Naive thymus-derived CD4-positive, alpha-beta T cell (primary cell): ENCODE measurements at regions not wholly inside any gene's neighbourhood (a gene's known extent, or its start where the extent isn't known, plus 50 kb on each side); places are given as distances from the start of the nearest gene placed in this dataset.
"Not testable (repeated sequence)": the region's sequence is repeated elsewhere in the genome, so short reads cannot be mapped to it uniquely, and the experiment has no call there.

ENCODE experiments used
- ATAC-seq: fragments of 150-1000 bp; cut with Tn5 transposase; 2 replicates; pipeline ENCODE4 v1.10.0; 2021; ENCODE audit warnings: mild to moderate bottlenecking, moderate library complexity
- CTCF ChIA-PET: fragments of 350-600 bp; sonication (Branson Sonifier 250); formaldehyde crosslinking; loops from one replicate; lab custom pipeline; 2021; ENCODE audit warnings: antibody characterized with exemption; lab: Charles Lee
- POLR2A ChIA-PET: fragments of 350-600 bp; sonication (Branson Sonifier 250); formaldehyde crosslinking; loops from one replicate; lab custom pipeline; 2021; ENCODE audit warnings: antibody characterized with exemption, inconsistent platforms; lab: Charles Lee
- DNase-seq, 9 donors: peaks; one replicate each; pipeline versions ENCODE4 v3.0.0 to v3.0.0-alpha.2; 2020 to 2022; ENCODE audit warnings: mixed read lengths in 1 of 9
- H3K27ac ChIP-seq: one replicate; pipeline ENCODE4 v1.7.0; 2013; ENCODE audit warnings: mild to moderate bottlenecking, low read depth, low read length, moderate library complexity
- H3K27me3 ChIP-seq, 2 donors: one replicate each; pipeline ENCODE4 v1.7.0; 2013; ENCODE audit warnings: low read length in 2 of 2, mild to moderate bottlenecking in 2 of 2, moderate library complexity in 2 of 2; ENCODE audit not compliant: control insufficient read depth in 2 of 2, insufficient read depth in 2 of 2
- H3K36me3 ChIP-seq, 3 experiments: 1 replicate in 2 of 3; 2 replicates in 1 of 3; pipeline ENCODE4 v1.7.0; 2013; ENCODE audit warnings: low read length in 3 of 3, mild to moderate bottlenecking in 3 of 3, moderate library complexity in 1 of 3; ENCODE audit not compliant: insufficient read depth in 3 of 3, control insufficient read depth in 2 of 3
- H3K4me1 ChIP-seq, 2 donors: one replicate each; pipeline ENCODE4 v1.7.0; 2013; ENCODE audit warnings: low read length in 2 of 2, mild to moderate bottlenecking in 2 of 2, moderate library complexity in 1 of 2; ENCODE audit not compliant: control insufficient read depth in 2 of 2, insufficient read depth in 2 of 2
- H3K4me3 ChIP-seq: 2 replicates; pipeline ENCODE4 v1.7.0; 2013; ENCODE audit warnings: mild to moderate bottlenecking, low read length
- H3K9me3 ChIP-seq, 3 experiments: 1 replicate in 2 of 3; 2 replicates in 1 of 3; pipeline ENCODE4 v1.7.0; 2013; ENCODE audit warnings: low read length in 3 of 3; ENCODE audit not compliant: control insufficient read depth in 2 of 3
- H3K27ac Mint-ChIP-seq, 9 donors: one replicate each; pipeline ENCODE4 v1.8.0; 2020 to 2022; ENCODE audit warnings: mixed read lengths in 9 of 9, mild to moderate bottlenecking in 8 of 9, moderate library complexity in 5 of 9, inconsistent platforms in 2 of 9
- H3K27me3 Mint-ChIP-seq, 5 donors: one replicate each; pipeline ENCODE4 v1.8.0; 2021 to 2022; ENCODE audit warnings: mixed read lengths in 5 of 5, mild to moderate bottlenecking in 1 of 5
- H3K36me3 Mint-ChIP-seq, 5 donors: one replicate each; pipeline ENCODE4 v1.8.0; 2020 to 2022; ENCODE audit warnings: mixed read lengths in 5 of 5, mild to moderate bottlenecking in 3 of 5, inconsistent platforms in 1 of 5
- H3K4me1 Mint-ChIP-seq, 7 donors: one replicate each; pipeline ENCODE4 v1.8.0; 2020 to 2022; ENCODE audit warnings: mixed read lengths in 7 of 7, mild to moderate bottlenecking in 3 of 7, inconsistent platforms in 1 of 7
- H3K4me3 Mint-ChIP-seq, 10 donors: one replicate each; pipeline ENCODE4 v1.8.0; 2020 to 2022; ENCODE audit warnings: mild to moderate bottlenecking in 10 of 10, mixed read lengths in 10 of 10, moderate library complexity in 6 of 10, inconsistent platforms in 2 of 10
- H3K9me3 Mint-ChIP-seq, 11 donors: one replicate each; pipeline ENCODE4 v1.8.0; 2020 to 2022; ENCODE audit warnings: mixed read lengths in 11 of 11, mild to moderate bottlenecking in 4 of 11, inconsistent platforms in 1 of 11, moderate library complexity in 1 of 11
- intact Hi-C, 2 donors: fragments of 100-400 bp; cut with micrococcal nuclease; formaldehyde crosslinking; loops; one replicate each; pipeline ENCODE4 v1.15.1; 2023

GRCh38 chr16:26474405-26474804 is 592.3 kb upstream of the C16orf82 start:
- intact Hi-C loops, DNase-seq, H3K27me3 ChIP-seq, H3K27ac Mint-ChIP-seq, H3K36me3 Mint-ChIP-seq, ATAC-seq, H3K36me3 ChIP-seq, H3K4me1 Mint-ChIP-seq, H3K27ac ChIP-seq, H3K4me3 ChIP-seq, H3K9me3 ChIP-seq, H3K4me1 ChIP-seq, POLR2A ChIA-PET, CTCF ChIA-PET, H3K4me3 Mint-ChIP-seq: not testable (repeated sequence)
- Mint-ChIP-seq H3K9me3 (peaks cover 3 to 51% (median 16%) of the 10 kb centered on the region in 11 donors), H3K27me3 (peaks cover 4 to 32% (median 14%) of the 10 kb centered on the region in 5 donors)

- CTCF ChIA-PET = no interaction called here
- intact Hi-C loops = no loop called here
Measured at GRCh38 chr16:26475596-26475995, 591.1 kb upstream of the C16orf82 start.

GRCh38 chr16:26491101-26491670 is 575.5 kb upstream of the C16orf82 start:
- no peaks in the 10 kb centered on the region for H3K27me3 ChIP-seq
- peaks cover 21 to 47% (median 31%) of the 10 kb centered on the region in 5 donors for H3K27me3 Mint-ChIP-seq
- H3K9me3 ChIP-seq = no peaks in the 10 kb centered on the region
- no peak overlapping the region for H3K4me3 ChIP-seq
- no peak for DNase-seq
- no peaks in the 10 kb centered on the region for H3K4me1 Mint-ChIP-seq
- no peak overlapping the region for H3K27ac ChIP-seq
- H3K36me3 ChIP-seq = no peaks in the 10 kb centered on the region
- intact Hi-C loops = no loop called here
- no peak for ATAC-seq
- H3K9me3 Mint-ChIP-seq = no peaks in the 10 kb centered on the region
- H3K27ac Mint-ChIP-seq = no peak overlapping the region
- POLR2A ChIA-PET = no interaction called here
- no peaks in the 10 kb centered on the region for H3K36me3 Mint-ChIP-seq
- H3K4me1 ChIP-seq = no peaks in the 10 kb centered on the region
- CTCF ChIA-PET = interaction anchor here (0.6 kb wide), 1 partner anchor 1487 kb away, joined by 3 read pairs; no protein-coding TSS in a partner anchor
- H3K4me3 Mint-ChIP-seq = no peak overlapping the region

More at GRCh38 chr16:26475596-26475995, 591.1 kb upstream of the C16orf82 start:
- Mint-ChIP-seq H3K36me3 (no peaks in the 10 kb centered on the region), H3K9me3 (peaks cover 3 to 49% (median 17%) of the 10 kb centered on the region in 11 donors), H3K4me3 (no peak overlapping the region), H3K27ac (no peak overlapping the region), H3K4me1 (no peaks in the 10 kb centered on the region), H3K27me3 (peaks cover 4 to 32% (median 14%) of the 10 kb centered on the region in 5 donors)
- no peak for DNase-seq
- POLR2A ChIA-PET = no interaction called here
- H3K9me3 ChIP-seq = no peaks in the 10 kb centered on the region
- no peak overlapping the region for H3K4me3 ChIP-seq
- no peaks in the 10 kb centered on the region for H3K36me3 ChIP-seq
- H3K27ac ChIP-seq = no peak overlapping the region
- H3K4me1 ChIP-seq = no peaks in the 10 kb centered on the region
- no peak for ATAC-seq
- H3K27me3 ChIP-seq = no peaks in the 10 kb centered on the region

- no peaks in the 10 kb centered on the region for H3K9me3 ChIP-seq
- ATAC-seq = no peak
- Mint-ChIP-seq H3K36me3 (no peaks in the 10 kb centered on the region), H3K27me3 (peaks cover 21 to 52% (median 32%) of the 10 kb centered on the region in 5 donors), H3K27ac (no peak overlapping the region), H3K9me3 (no peaks in the 10 kb centered on the region), H3K4me3 (no peak overlapping the region), H3K4me1 (no peaks in the 10 kb centered on the region)
- DNase-seq = no peak
- intact Hi-C loops = no loop called here
- ChIA-PET POLR2A (no interaction called here), CTCF (no interaction called here)
- no peak overlapping the region for H3K4me3 ChIP-seq
- H3K36me3 ChIP-seq = no peaks in the 10 kb centered on the region
- no peak overlapping the region for H3K27ac ChIP-seq
- no peaks in the 10 kb centered on the region for H3K27me3 ChIP-seq
- H3K4me1 ChIP-seq = no peaks in the 10 kb centered on the region
Measured at GRCh38 chr16:26491962-26492361, 574.8 kb upstream of the C16orf82 start.

GRCh38 chr16:26493751-26494150 is 573.0 kb upstream of the C16orf82 start:
- no peak for ATAC-seq
- H3K27me3 ChIP-seq = no peaks in the 10 kb centered on the region
- intact Hi-C loops = no loop called here
- no peak overlapping the region for H3K27ac ChIP-seq
- H3K9me3 ChIP-seq = no peaks in the 10 kb centered on the region
- no peak overlapping the region for H3K27ac Mint-ChIP-seq
- no peak overlapping the region for H3K4me3 ChIP-seq
- no peaks in the 10 kb centered on the region for H3K36me3 Mint-ChIP-seq
- ChIA-PET CTCF (interaction anchor here (0.7 kb wide), 1 partner anchor 1049 kb away, joined by 3 read pairs; no protein-coding TSS in a partner anchor), POLR2A (no interaction called here)
- DNase-seq = no peak
- no peaks in the 10 kb centered on the region for H3K4me1 ChIP-seq
- H3K27me3 Mint-ChIP-seq = peaks cover 21 to 43% (median 30%) of the 10 kb centered on the region in 5 donors
- no peak overlapping the region for H3K4me3 Mint-ChIP-seq
- no peaks in the 10 kb centered on the region for H3K9me3 Mint-ChIP-seq
- no peaks in the 10 kb centered on the region for H3K36me3 ChIP-seq
- no peaks in the 10 kb centered on the region for H3K4me1 Mint-ChIP-seq

GRCh38 chr16:26497896-26498295 is 568.8 kb upstream of the C16orf82 start:
- Histone ChIP-seq H3K27ac (no peak overlapping the region), H3K9me3 (no peaks in the 10 kb centered on the region), H3K4me1 (no peaks in the 10 kb centered on the region), H3K4me3 (no peak overlapping the region), H3K36me3 (no peaks in the 10 kb centered on the region), H3K27me3 (no peaks in the 10 kb centered on the region)
- no peak for ATAC-seq
- intact Hi-C loops = no loop called here
- Mint-ChIP-seq H3K27ac (no peak overlapping the region), H3K36me3 (no peaks in the 10 kb centered on the region), H3K4me1 (peaks cover 0 to 4% (median 0%) of the 10 kb centered on the region in 7 donors), H3K27me3 (peaks cover 13 to 32% (median 21%) of the 10 kb centered on the region in 5 donors), H3K9me3 (no peaks in the 10 kb centered on the region), H3K4me3 (no peak overlapping the region)
- CTCF ChIA-PET = interaction anchor here (0.9 kb wide), 1 partner anchor 12 kb away, joined by 3 read pairs; no protein-coding TSS in a partner anchor
- POLR2A ChIA-PET = no interaction called here
- no peak for DNase-seq

- Mint-ChIP-seq H3K9me3 (no peaks in the 10 kb centered on the region), H3K4me1 (peaks cover 0 to 4% (median 0%) of the 10 kb centered on the region in 7 donors), H3K27ac (no peak overlapping the region), H3K36me3 (no peaks in the 10 kb centered on the region), H3K4me3 (no peak overlapping the region), H3K27me3 (peaks cover 3 to 19% (median 17%) of the 10 kb centered on the region in 5 donors)
- Histone ChIP-seq H3K9me3 (no peaks in the 10 kb centered on the region), H3K27ac (no peak overlapping the region), H3K4me1 (no peaks in the 10 kb centered on the region), H3K36me3 (no peaks in the 10 kb centered on the region), H3K4me3 (no peak overlapping the region), H3K27me3 (no peaks in the 10 kb centered on the region)
- ChIA-PET POLR2A (no interaction called here), CTCF (no interaction called here)
- intact Hi-C loops = no loop called here
- DNase-seq (no peak), ATAC-seq (no peak)
Measured at GRCh38 chr16:26500326-26500725, 566.4 kb upstream of the C16orf82 start.
